ENCODE measurements at regions not wholly inside any gene's neighbourhood (a gene's known extent, or its start where the extent isn't known, plus 50 kb on each side); places are given as distances from the start of the nearest gene placed in this dataset.

GRCh38 chr7:79506481-79506880 lies 53.0 kb upstream of the MAGI2 start:
- H3K27ac Mint-ChIP-seq = no peak overlapping the region

GRCh38 chr7:79504607-79505389 lies 51.3 kb upstream of the MAGI2 start:
- no peak for TF ChIP-seq CTCF (conservative IDR thresholded peaks at IDR 0.05)
- Mint-ChIP-seq H3K27ac (no peak overlapping the region), H3K4me3 (no peak overlapping the region), H3K36me3 (no peaks in the 10 kb centered on the region), H3K4me1 (ENCODE audit: unreplicated experiment) (peaks cover 7% of the 10 kb centered on the region), H3K27me3 (no peaks in the 10 kb centered on the region), H3K9me3 (no peaks in the 10 kb centered on the region)
- no peak for DNase-seq (ENCODE audit: extremely low spot score, unreplicated experiment)

More at GRCh38 chr7:79506481-79506880, 53.0 kb upstream of the MAGI2 start:
- no peak for DNase-seq (ENCODE audit: extremely low spot score, unreplicated experiment)
- Mint-ChIP-seq H3K4me1 (ENCODE audit: unreplicated experiment) (peaks cover 7% of the 10 kb centered on the region), H3K27me3 (no peaks in the 10 kb centered on the region), H3K36me3 (no peaks in the 10 kb centered on the region), H3K9me3 (no peaks in the 10 kb centered on the region), H3K4me3 (no peak overlapping the region)
- no peak for TF ChIP-seq CTCF (conservative IDR thresholded peaks at IDR 0.05)

Measured in type B pancreatic cell (in vitro differentiated cells).